Liver (tissue), 8 donors: ENCODE measurements at regions not wholly inside any gene's neighbourhood (a gene's known extent, or its start where the extent isn't known, plus 50 kb on each side); places are given as distances from the start of the nearest gene placed in this dataset.

Experiments
- DNase-seq: peaks from one replicate; pipeline ENCODE4 v3.0.0-alpha.2; 2017; ENCODE audit warnings: low spot score
- H3K27ac ChIP-seq, 2 donors: one replicate each; pipeline ENCODE4 v1.7.0; 2013; ENCODE audit warnings: inconsistent platforms in 2 of 2, low read length in 2 of 2, control low read depth in 1 of 2, low read depth in 1 of 2, mild to moderate bottlenecking in 1 of 2
- H3K27me3 ChIP-seq, 4 donors: one replicate each; pipeline versions ENCODE4 v1.6.1 to v1.7.0; 2013; ENCODE audit warnings: low read length in 3 of 4, inconsistent platforms in 1 of 4, mild to moderate bottlenecking in 1 of 4, moderate library complexity in 1 of 4; ENCODE audit not compliant: control insufficient read depth in 4 of 4, insufficient read depth in 4 of 4
- H3K36me3 ChIP-seq, 4 donors: one replicate each; pipeline versions ENCODE4 v1.6.1 to v1.7.0; 2013; ENCODE audit warnings: low read length in 3 of 4, mild to moderate bottlenecking in 3 of 4, low read depth in 1 of 4, moderate library complexity in 1 of 4; ENCODE audit not compliant: control insufficient read depth in 4 of 4, insufficient read depth in 3 of 4
- H3K4me1 ChIP-seq, 4 donors: one replicate each; pipeline versions ENCODE4 v1.6.1 to v1.7.0; 2013; ENCODE audit warnings: low read length in 3 of 4, mild to moderate bottlenecking in 3 of 4, moderate library complexity in 1 of 4; ENCODE audit not compliant: control insufficient read depth in 4 of 4, insufficient read depth in 4 of 4
- H3K4me3 ChIP-seq, 3 donors: one replicate each; pipeline versions ENCODE4 v1.6.1 to v1.7.0; 2013; ENCODE audit warnings: low read length in 3 of 3, control low read depth in 1 of 3, low read depth in 1 of 3, mild to moderate bottlenecking in 1 of 3
- H3K9ac ChIP-seq, 2 donors: one replicate each; pipeline ENCODE4 v1.7.0; 2013; ENCODE audit warnings: low read length in 2 of 2, mild to moderate bottlenecking in 2 of 2, moderate library complexity in 2 of 2, control low read depth in 1 of 2, low read depth in 1 of 2
- H3K9me3 ChIP-seq, 4 donors: one replicate each; pipeline versions ENCODE4 v1.6.1 to v1.7.0; 2013; ENCODE audit warnings: low read length in 3 of 4; ENCODE audit not compliant: control insufficient read depth in 4 of 4
- ATF3 ChIP-seq: IDR thresholded peaks from 2 replicates; pipeline ENCODE4 v1.6.1; 2016; ENCODE audit warnings: antibody characterized with exemption
- EGR1 ChIP-seq, 2 donors: IDR thresholded peaks; 2 replicates each; pipeline ENCODE4 v1.6.1; 2016 to 2018; ENCODE audit warnings: antibody characterized with exemption in 2 of 2, low read depth in 2 of 2
- FOXA1 ChIP-seq: IDR thresholded peaks from 2 replicates; pipeline ENCODE4 v1.6.1; 2016; ENCODE audit warnings: antibody characterized with exemption
- FOXA2 ChIP-seq: IDR thresholded peaks from 2 replicates; pipeline ENCODE4 v1.6.1; 2016; ENCODE audit warnings: antibody characterized with exemption
- GABPA ChIP-seq, 2 donors: IDR thresholded peaks in 1 of 2; conservative IDR thresholded peaks in 1 of 2; 2 replicates each; pipeline ENCODE4 v1.6.1; 2016; ENCODE audit warnings: antibody characterized with exemption in 2 of 2, mild to moderate bottlenecking in 1 of 2, moderate library complexity in 1 of 2
- HNF4A ChIP-seq, 2 donors: conservative IDR thresholded peaks; 2 replicates each; pipeline ENCODE4 v1.6.1; 2016; ENCODE audit warnings: antibody characterized with exemption in 2 of 2, mild to moderate bottlenecking in 2 of 2
- HNF4G ChIP-seq: IDR thresholded peaks from 2 replicates; pipeline ENCODE4 v1.6.1; 2016; ENCODE audit warnings: antibody characterized with exemption
- JUND ChIP-seq, 2 donors: IDR thresholded peaks; 2 replicates each; pipeline ENCODE4 v1.6.1; 2016; ENCODE audit warnings: antibody characterized with exemption in 2 of 2
- NR2F2 ChIP-seq: IDR thresholded peaks from 2 replicates; pipeline ENCODE4 v1.6.1; 2016; ENCODE audit warnings: antibody characterized with exemption
- RAD21 ChIP-seq, 2 donors: IDR thresholded peaks; 2 replicates each; pipeline ENCODE4 v1.6.1; 2016; ENCODE audit warnings: antibody characterized with exemption in 2 of 2, mild to moderate bottlenecking in 2 of 2
- REST ChIP-seq: IDR thresholded peaks from 2 replicates; pipeline ENCODE4 v1.6.1; 2016; ENCODE audit warnings: antibody characterized with exemption, mild to moderate bottlenecking
- SP1 ChIP-seq: IDR thresholded peaks from 2 replicates; pipeline ENCODE4 v1.6.1; 2018; ENCODE audit warnings: antibody characterized with exemption, mild to moderate bottlenecking
- TAF1 ChIP-seq: conservative IDR thresholded peaks from 2 replicates; pipeline ENCODE4 v1.6.1; 2016; ENCODE audit warnings: antibody characterized with exemption, mild to moderate bottlenecking
- WGBS: extraction: QIAGEN DNeasy Blood & Tissue Kit; methylation state at CpG from one replicate; pipeline ENCODE4 v1.1.7; 2013; 5-methylcytosine and 5-hydroxymethylcytosine counted together
- TF ChIP-seq, protein P1 (sequence below): IDR thresholded peaks from 2 replicates; pipeline ENCODE4 v1.6.1; 2016; ENCODE audit warnings: antibody characterized with exemption
- TF ChIP-seq, protein P2 (sequence below): fragments of 150-350 bp; IDR thresholded peaks from 2 replicates; pipeline ENCODE4 v1.5.1; 2017; ENCODE audit warnings: improper control_type of control experiment, low read depth, low read length; ENCODE audit not compliant: missing input control
- donor health status: healthy.
- donor health status: healthy.
- donor health status: healthy.
- donor health status: healthy.
- donor health status: healthy.

DNA sequence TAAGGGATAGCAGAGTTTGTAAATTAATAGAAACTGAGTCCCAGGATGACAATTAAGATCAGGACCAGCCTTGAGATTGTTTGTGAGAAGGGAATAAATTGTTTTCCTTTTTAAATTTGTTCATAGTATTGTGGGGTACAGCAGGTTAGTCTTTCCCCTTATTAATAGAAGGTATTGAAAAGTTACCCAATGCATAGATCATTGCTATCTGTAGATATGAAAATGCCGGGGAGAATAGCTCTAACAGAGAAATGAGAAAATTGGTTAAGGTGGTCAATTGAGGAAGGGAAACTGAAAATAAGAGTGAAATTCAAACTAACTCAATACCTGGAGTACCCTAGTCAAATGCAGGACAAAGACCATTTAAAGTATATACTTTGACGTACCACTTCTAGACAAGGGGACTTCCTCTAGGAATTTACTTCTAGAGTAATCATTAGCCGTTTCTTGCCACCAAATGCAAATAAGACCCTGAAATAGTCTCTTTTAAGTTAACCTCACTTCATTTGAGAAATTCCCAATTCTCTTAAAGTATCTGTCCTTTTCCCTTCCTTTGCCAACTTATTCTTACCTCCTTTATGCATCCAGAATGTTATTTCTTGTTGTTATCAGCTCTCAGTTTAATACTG, 1224.4 kb upstream of the LRRTM1 start:
- TF ChIP-seq EGR1 (IDR thresholded peaks at IDR 0.05; ENCODE audit: low read depth in 2 of 2) (no peak), TAF1 (no peak), GABPA (IDR thresholded peaks at IDR 0.05 in 1 of 2, conservative IDR thresholded peaks at IDR 0.05 in 1 of 2) (no peak), HNF4A (conservative IDR thresholded peaks at IDR 0.05) (no peak), SP1 (no peak), FOXA2 (no peak), HNF4G (no peak), ATF3 (no peak), REST (no peak), FOXA1 (no peak), JUND (IDR thresholded peaks at IDR 0.05) (no peak)
- TF ChIP-seq, protein P1, sequence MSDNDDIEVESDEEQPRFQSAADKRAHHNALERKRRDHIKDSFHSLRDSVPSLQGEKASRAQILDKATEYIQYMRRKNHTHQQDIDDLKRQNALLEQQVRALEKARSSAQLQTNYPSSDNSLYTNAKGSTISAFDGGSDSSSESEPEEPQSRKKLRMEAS = no peak
- TF ChIP-seq, protein P2, sequence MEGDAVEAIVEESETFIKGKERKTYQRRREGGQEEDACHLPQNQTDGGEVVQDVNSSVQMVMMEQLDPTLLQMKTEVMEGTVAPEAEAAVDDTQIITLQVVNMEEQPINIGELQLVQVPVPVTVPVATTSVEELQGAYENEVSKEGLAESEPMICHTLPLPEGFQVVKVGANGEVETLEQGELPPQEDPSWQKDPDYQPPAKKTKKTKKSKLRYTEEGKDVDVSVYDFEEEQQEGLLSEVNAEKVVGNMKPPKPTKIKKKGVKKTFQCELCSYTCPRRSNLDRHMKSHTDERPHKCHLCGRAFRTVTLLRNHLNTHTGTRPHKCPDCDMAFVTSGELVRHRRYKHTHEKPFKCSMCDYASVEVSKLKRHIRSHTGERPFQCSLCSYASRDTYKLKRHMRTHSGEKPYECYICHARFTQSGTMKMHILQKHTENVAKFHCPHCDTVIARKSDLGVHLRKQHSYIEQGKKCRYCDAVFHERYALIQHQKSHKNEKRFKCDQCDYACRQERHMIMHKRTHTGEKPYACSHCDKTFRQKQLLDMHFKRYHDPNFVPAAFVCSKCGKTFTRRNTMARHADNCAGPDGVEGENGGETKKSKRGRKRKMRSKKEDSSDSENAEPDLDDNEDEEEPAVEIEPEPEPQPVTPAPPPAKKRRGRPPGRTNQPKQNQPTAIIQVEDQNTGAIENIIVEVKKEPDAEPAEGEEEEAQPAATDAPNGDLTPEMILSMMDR = no peak
- no peak overlapping the region for H3K9ac ChIP-seq
- peaks cover 0 to 3% (median 0%) of the 10 kb centered on the region in 4 donors for H3K27me3 ChIP-seq
- no peaks in the 10 kb centered on the region for H3K36me3 ChIP-seq
- DNase-seq = no peak
- no peak overlapping the region for H3K4me3 ChIP-seq
- H3K9me3 ChIP-seq = no peaks in the 10 kb centered on the region
- H3K4me1 ChIP-seq = no peaks in the 10 kb centered on the region
- WGBS = 66% methylated on average over 3 of the region's 3 CpGs
- no peak overlapping the region for H3K27ac ChIP-seq

DNA sequence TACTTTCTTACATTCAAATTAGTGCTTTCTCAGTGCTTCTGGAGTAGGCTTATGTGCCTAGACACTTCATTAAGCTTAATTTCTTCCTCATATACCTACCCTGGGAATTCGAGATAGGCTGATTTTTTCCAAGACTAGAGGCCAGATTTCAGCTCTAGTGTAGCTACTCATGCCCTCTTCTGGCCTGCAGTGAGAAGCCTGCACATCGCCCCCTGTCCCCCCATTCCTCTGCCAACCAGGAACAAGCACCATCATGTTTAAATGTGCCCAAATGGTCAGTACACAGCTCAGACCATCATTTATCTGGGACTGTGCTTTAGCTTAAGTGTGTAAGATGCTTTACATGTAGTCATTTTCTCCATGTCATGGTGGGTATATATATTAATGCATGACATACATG, 1218.8 kb upstream of the LRRTM1 start:
- 64% methylated on average over 2 of the region's 2 CpGs for WGBS
- Histone ChIP-seq H3K9me3 (no peaks in the 10 kb centered on the region), H3K4me3 (no peak overlapping the region), H3K4me1 (no peaks in the 10 kb centered on the region), H3K27me3 (no peaks in the 10 kb centered on the region), H3K36me3 (no peaks in the 10 kb centered on the region), H3K27ac (no peak overlapping the region), H3K9ac (no peak overlapping the region)
- TF ChIP-seq HNF4G (no peak), EGR1 (IDR thresholded peaks at IDR 0.05; ENCODE audit: low read depth in 2 of 2) (no peak), JUND (IDR thresholded peaks at IDR 0.05) (no peak), FOXA1 (no peak), SP1 (no peak), REST (no peak), RAD21 (IDR thresholded peaks at IDR 0.05) (no peak), ATF3 (no peak), NR2F2 (no peak), TAF1 (no peak), HNF4A (conservative IDR thresholded peaks at IDR 0.05) (no peak)
- TF ChIP-seq, protein P1 = no peak
- TF ChIP-seq, protein P2 = no peak
- no peak for DNase-seq
